ENCODE measurements at regions not wholly inside any gene's neighbourhood (a gene's known extent, or its start where the extent isn't known, plus 50 kb on each side); places are given as distances from the start of the nearest gene placed in this dataset.

DNA sequence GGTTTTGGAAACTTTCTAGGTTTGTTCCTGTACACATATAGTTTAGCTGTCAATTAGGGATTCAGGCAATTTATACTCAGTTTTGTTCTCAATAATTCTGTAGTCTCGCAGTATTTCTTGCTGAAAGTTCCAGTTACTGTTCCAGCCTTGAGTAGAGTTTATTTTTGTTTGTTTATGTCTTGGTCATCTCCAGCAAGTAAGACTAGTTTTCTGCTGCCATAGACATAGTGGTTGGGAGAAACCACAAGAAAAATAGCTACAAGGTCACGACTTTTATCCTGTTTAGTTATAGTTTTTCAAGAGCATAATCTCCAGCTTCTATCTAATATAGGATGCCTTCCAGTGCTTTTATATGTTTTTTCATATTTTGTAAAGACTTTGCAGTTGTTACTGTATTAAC is 99.6 kb upstream of the FOXG1 start:
- no peak for DNase-seq (ENCODE audit: low read depth, low spot score)

DNA sequence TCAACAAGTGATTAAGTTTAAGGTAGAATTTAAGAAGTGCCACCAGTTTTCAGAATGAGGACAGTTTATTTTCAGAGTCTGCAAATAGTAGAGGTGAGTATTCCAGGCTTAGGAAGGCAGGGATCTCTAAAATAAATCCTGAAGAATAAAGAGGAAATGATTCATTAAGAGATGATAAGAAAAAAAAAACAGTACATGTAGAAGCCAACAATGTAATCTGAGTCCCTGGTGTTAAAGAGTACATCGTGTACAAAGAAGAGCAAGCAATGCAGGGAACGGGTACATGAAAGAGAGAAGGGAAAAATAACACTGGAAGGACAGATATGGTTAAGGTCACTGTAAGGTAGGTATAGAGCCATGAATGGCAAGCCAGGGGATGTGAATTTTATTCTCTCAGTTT is 95.2 kb upstream of the FOXG1 start:
- DNase-seq (ENCODE audit: low read depth, low spot score), result no peak

DNA sequence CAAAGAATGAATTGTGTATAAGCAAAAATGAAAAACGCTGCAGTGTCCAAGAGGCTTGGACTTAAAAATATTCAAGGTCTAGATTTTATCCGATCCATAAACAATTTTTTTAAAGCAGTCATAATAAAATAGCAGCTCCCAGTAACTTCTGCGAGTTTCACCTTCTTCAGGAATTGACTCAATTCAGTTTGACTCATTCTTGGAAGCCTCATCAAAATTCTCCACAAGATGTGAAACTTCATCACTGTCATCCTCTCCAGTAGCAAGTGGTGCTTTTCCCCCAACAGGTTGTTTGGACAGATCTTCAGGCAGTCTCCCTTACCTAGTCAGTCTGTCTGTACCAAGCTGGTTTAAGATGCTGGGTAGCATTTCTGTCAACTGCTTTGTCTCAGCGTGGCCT is 93.5 kb upstream of the FOXG1 start:
- no peak for DNase-seq (ENCODE audit: low read depth, low spot score)

DNA sequence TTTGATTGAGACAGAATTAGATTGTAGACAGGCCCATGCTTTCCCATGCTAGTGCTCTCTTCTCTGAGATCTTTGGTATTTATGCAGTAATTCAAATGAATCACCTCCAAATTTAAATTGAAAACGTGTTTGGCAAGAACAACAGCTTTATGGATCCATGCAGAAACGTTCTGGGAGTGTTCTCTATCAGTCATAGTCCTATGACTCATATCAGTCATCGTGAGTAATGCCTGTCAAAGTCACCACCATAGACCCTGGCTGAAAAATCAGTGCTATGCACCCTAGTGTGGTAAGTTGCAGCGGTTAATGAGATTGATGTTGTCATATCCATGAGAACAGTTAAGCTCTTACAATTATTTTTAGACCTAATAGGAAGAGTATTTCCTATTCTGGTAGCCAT is 90.1 kb upstream of the FOXG1 start:
- DNase-seq (ENCODE audit: low read depth, low spot score), result no peak

DNA sequence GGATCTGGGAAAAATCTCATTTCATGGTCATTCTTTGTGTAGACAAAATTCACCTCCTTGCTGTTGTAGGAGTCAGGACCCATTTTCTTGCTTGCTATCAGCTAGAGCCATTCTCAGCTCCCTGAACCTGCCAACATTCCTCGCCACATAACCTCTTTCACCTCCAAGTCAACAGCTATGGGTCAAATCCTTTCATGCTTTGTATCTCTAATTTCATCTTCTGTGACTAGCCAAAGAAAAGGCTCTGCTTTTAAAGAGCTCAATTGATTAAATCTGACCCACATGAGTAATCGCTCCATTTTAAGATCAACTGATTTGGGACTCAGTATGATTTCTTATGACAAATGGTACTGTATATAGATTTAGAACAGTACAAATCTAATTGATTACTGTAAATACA is 89.2 kb upstream of the FOXG1 start:
- DNase-seq (ENCODE audit: low read depth, low spot score), result no peak

DNA sequence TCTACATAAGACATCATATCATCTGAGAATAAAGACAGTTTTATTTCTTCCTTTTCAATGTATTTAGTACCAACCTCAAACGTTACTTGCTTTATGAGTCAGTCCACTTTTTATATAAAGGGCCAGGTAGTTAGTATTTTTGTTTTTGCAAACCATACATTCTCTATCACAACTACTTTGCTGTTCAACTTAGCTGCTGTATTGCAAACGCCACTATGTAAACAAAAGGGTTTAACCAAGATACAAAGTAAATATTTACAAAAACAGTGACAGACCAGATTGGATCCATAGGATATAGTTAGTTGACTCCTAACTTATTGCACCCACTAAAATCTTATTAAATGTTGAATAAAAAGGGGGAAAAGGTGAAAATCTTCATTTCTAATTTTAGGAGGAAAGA is 87.7 kb upstream of the FOXG1 start:
- no peak for DNase-seq (ENCODE audit: low read depth, low spot score)

DNA sequence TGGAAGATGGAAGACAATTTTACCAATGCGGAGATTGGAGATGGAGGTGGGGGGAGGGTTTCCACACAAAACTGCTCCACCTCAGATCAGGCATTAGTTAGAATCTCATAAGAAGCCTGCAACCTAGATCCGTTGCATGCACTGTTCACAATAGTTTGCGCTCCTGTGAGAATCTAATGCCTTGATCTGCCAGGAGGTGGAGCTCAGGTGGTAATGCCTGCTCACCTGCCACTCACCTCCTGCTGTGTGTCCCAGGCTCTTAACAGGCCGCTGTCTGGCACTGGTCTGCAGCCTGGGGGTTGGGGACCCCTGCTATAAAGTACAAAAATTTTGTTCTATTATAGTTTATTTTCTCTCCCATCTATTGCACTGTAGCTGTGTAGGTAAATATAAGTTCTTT is 84.9 kb upstream of the FOXG1 start:
- DNase-seq (ENCODE audit: low read depth, low spot score), result no peak

DNA sequence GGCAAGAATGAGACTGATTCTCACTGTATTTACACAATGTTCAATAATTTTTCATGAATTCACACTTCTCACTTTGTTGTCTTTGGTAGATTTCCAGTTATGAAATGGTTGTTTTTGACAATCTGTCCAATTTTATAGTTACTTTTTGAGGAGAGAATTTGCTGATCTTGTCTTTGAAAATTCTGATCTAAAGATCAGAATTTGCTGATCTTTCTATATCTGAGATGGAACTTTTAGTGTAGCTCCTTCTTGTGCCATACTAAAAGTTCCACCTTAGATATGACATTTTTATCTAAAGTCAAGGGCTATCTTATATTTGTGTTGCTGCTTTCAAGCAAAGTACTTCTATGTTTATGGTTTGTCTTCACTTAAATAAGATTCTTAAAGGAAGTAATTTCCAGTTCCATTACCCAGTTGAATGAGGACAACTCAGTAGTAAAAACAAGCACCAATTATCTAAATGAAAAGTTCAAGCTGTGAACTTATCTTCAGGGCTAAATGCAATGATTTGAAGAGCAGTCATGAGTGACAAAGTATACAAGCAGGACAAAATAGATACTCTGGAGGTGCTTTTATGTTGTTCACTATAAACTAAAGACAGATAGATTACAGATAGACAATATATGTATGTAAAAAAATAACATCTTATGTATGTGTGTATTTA is 76.4 kb upstream of the FOXG1 start:
- DNase-seq (ENCODE audit: low read depth, low spot score), result no peak

DNA sequence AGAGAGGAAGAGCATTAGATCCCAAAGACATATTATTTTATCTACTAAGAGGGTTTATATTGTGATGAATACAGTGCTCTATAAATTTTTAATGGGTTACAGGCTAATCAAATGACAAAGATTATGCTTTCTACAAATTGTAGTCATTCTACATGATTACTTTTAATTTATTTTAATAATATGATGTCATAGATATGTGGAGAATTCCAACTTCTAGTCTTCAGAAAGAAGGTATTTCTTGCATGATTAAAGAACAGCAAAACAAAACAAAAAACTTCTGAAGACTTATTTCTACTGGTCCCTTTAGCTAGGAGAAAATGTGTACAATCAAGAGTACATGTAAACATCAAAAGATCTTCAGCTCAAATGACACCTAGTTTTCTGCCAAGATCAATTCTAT is 71.5 kb upstream of the FOXG1 start:
- no peak for DNase-seq (ENCODE audit: low read depth, low spot score)

DNA sequence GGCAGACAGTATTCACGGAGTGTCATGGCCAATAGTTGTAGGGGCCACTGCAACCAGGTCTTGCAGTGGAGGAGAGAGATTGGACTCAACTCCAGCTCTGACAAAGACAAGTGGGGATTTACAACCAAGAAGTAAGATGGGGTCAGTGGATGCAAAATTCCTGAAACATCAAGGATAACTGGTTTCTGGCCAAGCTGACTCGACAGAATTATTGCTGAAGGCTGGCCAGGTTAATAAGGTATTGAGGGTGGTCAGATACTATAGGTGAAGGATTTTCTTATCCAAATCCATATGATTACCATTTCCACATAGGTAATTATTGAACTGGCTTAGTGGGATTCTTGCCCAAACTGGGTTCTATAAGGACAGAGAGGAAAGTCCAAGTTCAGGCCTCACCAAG is 64.9 kb upstream of the FOXG1 start:
- no peak for DNase-seq (ENCODE audit: low read depth, low spot score)

DNA sequence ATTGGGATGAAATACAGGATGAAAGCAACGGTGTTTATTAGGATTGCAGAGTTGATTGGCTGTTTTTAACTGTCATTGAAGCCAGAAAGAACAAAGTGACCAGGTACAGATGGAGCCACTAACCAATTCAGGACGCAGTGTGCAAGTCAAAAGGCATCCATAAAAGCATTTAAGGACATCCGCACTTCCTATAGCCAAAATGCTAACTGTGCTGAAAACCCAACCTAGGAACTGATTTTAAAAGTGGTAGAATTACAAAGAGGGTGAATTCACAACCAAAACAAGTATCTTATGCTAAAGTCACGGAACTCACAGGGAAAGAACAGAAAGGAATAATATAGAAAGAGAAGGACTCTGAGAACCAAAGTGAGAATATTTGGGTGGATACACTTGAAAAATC is 63.1 kb upstream of the FOXG1 start:
- DNase-seq (ENCODE audit: low read depth, low spot score), result no peak

DNA sequence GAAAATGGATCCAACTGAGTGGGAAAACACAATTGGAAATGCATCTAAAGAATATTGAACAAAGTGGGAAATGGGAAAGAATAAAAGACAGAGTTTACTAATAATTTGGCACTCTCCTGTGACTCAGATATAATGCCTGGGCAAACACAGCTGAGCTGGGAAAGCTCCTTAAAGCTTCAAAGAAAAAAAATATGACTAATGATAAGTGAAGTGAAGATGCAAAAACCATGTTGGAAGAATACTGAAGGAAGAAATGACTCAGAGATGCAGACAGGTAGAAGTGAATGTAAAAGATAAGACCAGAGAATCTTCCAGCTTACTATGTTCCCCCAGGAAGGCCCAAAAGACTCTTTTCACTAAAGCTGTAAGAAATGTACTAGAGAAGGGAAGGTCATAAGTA is 62.4 kb upstream of the FOXG1 start:
- DNase-seq (ENCODE audit: low read depth, low spot score), result no peak

DNA sequence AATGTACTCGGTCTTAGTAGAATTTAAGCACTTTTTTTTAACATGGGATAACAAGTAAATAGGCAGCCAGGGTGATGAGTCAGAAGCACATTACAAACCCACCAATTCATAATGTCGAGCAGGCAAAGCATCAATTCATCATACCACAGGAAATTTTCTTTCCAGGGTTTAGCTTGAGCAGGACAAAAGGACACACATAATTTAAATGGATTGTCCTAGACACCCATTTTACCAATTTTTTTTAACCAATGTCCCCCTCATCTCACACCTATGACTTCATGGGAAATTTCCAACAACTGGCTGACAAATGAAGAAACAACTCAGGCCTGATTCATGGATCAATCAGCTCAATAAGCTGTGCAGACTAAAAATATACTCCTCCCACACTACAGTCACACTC is 58.8 kb upstream of the FOXG1 start:
- no peak for DNase-seq (ENCODE audit: low read depth, low spot score)

DNA sequence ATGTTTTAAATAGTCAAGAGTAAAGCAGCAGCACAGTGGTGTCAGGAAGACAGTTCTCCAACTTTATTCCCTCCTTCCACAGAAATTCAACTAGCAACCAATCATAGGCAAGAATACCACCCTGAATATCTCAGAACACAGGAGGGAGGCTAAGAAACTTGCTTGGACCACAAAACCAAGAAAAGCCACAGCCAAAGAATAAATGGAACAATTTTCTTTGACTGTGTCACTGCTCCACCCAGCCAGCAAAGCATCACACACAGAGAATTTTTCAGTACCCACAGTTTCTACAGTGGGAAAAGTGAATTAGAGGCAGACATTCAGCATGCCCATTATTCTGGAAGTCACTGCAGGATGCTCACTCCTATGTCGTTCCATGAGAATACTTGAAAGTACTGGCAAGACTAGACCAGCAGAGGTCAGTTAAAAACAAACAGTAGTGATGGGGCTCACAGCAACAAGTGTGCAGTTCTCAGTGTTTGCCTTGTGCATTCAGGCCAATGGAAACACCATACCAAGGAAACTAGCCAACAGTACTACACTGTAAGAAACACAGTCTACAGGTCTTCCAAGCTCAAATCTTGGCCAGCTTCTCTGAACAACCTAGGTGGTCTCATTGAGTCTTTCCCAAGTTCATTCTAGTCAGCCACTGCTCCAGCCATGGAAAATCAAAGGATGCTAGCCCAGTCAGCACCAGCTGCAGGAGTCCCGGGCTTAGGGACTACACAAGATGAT is 56.8 kb upstream of the FOXG1 start:
- DNase-seq (ENCODE audit: low read depth, low spot score), result no peak
